Endothelial cell of umbilical vein (primary cell): ENCODE measurements at regions not wholly inside any gene's neighbourhood (a gene's known extent, or its start where the extent isn't known, plus 50 kb on each side); places are given as distances from the start of the nearest gene placed in this dataset.

Source experiments
- BruUV-seq: library from RNA; stranded (reverse); fragments of 400-500 nt; replicated peaks from 2 replicates; lab custom pipeline; 2021; lab: Mats Ljungman, UMichigan
- CTCF ChIA-PET: fragments of 300-600, 350-600 bp; sonication (Branson Sonifier 250); formaldehyde crosslinking; loops from one replicate; lab custom pipeline; 2021; ENCODE audit warnings: antibody characterized with exemption, inconsistent platforms; lab: Charles Lee
- POLR2A ChIA-PET: fragments of 300-600, 350-600 bp; sonication (Branson Sonifier 250); formaldehyde crosslinking; loops from one replicate; lab custom pipeline; 2021; ENCODE audit warnings: antibody characterized with exemption, inconsistent platforms; lab: Charles Lee
- DNase-seq: peaks from one replicate; pipeline ENCODE4 v3.0.0-alpha.2; 2011; ENCODE audit warnings: low read depth, low spot score
- FAIRE-seq: peaks from 2 replicates; lab custom pipeline; 2011; peaks lifted over from hg19 to GRCh38; lab: Jason Lieb, UNC
- H2AFZ ChIP-seq: 2 replicates; pipeline ENCODE4 v1.6.0; 2012; ENCODE audit warnings: low read depth, low read length, control low read depth, inconsistent platforms
- H3K27ac ChIP-seq: 2 replicates; pipeline ENCODE4 v1.5.1; 2011; ENCODE audit warnings: low read depth, mild to moderate bottlenecking, control low read depth, low read length, moderate library complexity; ENCODE audit not compliant: insufficient read depth
- H3K27me3 ChIP-seq, 2 experiments: 2 replicates each; pipeline versions ENCODE4 v1.6.0 to v1.6.1; 2011; ENCODE audit warnings: low read length in 2 of 2, mixed read lengths in 1 of 2; ENCODE audit not compliant: control insufficient read depth in 2 of 2, insufficient read depth in 2 of 2
- H3K36me3 ChIP-seq, 2 experiments: 2 replicates in 1 of 2; 3 replicates in 1 of 2; pipeline ENCODE4 v1.5.1; 2011; ENCODE audit warnings: low read length in 2 of 2, mild to moderate bottlenecking in 1 of 2, moderate library complexity in 1 of 2; ENCODE audit not compliant: control insufficient read depth in 2 of 2, insufficient read depth in 2 of 2; ENCODE audit errors: extremely low read depth in 1 of 2
- H3K4me1 ChIP-seq: 3 replicates; pipeline ENCODE4 v1.5.1; 2011; ENCODE audit warnings: mild to moderate bottlenecking, low read length; ENCODE audit not compliant: control insufficient read depth, insufficient read depth; ENCODE audit errors: extremely low read depth
- H3K4me2 ChIP-seq: 2 replicates; pipeline ENCODE4 v1.6.1; 2011; ENCODE audit warnings: low read length, control low read depth, mixed read lengths; ENCODE audit not compliant: insufficient read depth
- H3K4me3 ChIP-seq, 3 experiments: fragments of 200-600 bp in 1 of 3; sonication (generic), shearing (Covaris generic) in 1 of 3; replicated peaks in 1 of 3; 2 replicates each; pipeline ENCODE4 v1.5.1; 2011 to 2016; ENCODE audit warnings: control low read depth in 3 of 3, low read length in 3 of 3, mild to moderate bottlenecking in 2 of 3, inconsistent platforms in 1 of 3, low read depth in 1 of 3, moderate library complexity in 1 of 3; ENCODE audit not compliant: insufficient read depth in 1 of 3
- H3K79me2 ChIP-seq: 2 replicates; pipeline ENCODE4 v1.6.0; 2012; ENCODE audit warnings: low read length, inconsistent platforms; ENCODE audit not compliant: control insufficient read depth, insufficient read depth
- H3K9ac ChIP-seq: replicated peaks from 2 replicates; pipeline ENCODE3; 2011; ENCODE audit warnings: low read length, control low read depth; ENCODE audit not compliant: insufficient read depth; ENCODE audit errors: extremely low read depth
- H3K9me1 ChIP-seq: replicated peaks from 3 replicates; pipeline ENCODE4 v1.6.0; 2011; ENCODE audit warnings: mild to moderate bottlenecking, low read length; ENCODE audit not compliant: control insufficient read depth, insufficient read depth; ENCODE audit errors: extremely low read depth
- H3K9me3 ChIP-seq: replicated peaks from 2 replicates; pipeline ENCODE4 v1.5.1; 2012; ENCODE audit warnings: low read length, inconsistent platforms; ENCODE audit not compliant: control insufficient read depth, insufficient read depth
- H4K20me1 ChIP-seq: replicated peaks from 2 replicates; pipeline ENCODE3; 2011; ENCODE audit warnings: mild to moderate bottlenecking, low read length; ENCODE audit not compliant: control insufficient read depth, insufficient read depth; ENCODE audit errors: extremely low read depth
- GATA2 ChIP-seq: IDR thresholded peaks from 2 replicates; pipeline ENCODE4 v1.7.0; 2011; ENCODE audit warnings: low read depth, mild to moderate bottlenecking, moderate library complexity, mixed read lengths, low read length; ENCODE audit not compliant: insufficient read length, insufficient read depth
- MYC ChIP-seq: IDR thresholded peaks from one replicate; pipeline ENCODE4 v1.6.1; 2011; ENCODE audit warnings: mild to moderate bottlenecking, low read depth, low read length
- POLR2A ChIP-seq: IDR thresholded peaks from 2 replicates; pipeline ENCODE4 v1.6.1; 2012; ENCODE audit warnings: low read depth, mild to moderate bottlenecking, control low read depth, low read length
- dilution Hi-C: fragments of 300-500 bp; cut with MboI; formaldehyde crosslinking; loops from one replicate; pipeline ENCODE4 v1.15.0; 2019; ENCODE audit warnings: low sequenced_read_pairs; ENCODE audit not compliant: extremely low pct_ligation_motif_present
- intact Hi-C: fragments of 100-400 bp; cut with micrococcal nuclease; formaldehyde crosslinking; loops from one replicate; pipeline ENCODE4 v1.10.0; 2022
- TF ChIP-seq, protein P1 (sequence below): IDR thresholded peaks from 2 replicates; pipeline ENCODE4 v1.6.1; 2011; ENCODE audit not compliant: insufficient read depth, insufficient read length
- TF ChIP-seq, protein P2 (sequence below), 2 donors: IDR thresholded peaks; 1 replicate in 1 of 2; 2 replicates in 1 of 2; pipeline ENCODE4 v1.5.1; 2011; ENCODE audit warnings: low read length in 2 of 2, mild to moderate bottlenecking in 2 of 2, moderate library complexity in 2 of 2, control low read depth in 1 of 2, inconsistent platforms in 1 of 2, low read depth in 1 of 2; ENCODE audit not compliant: insufficient read depth in 1 of 2; ENCODE audit errors: extremely low read depth in 1 of 2

- TF ChIP-seq, protein P1, sequence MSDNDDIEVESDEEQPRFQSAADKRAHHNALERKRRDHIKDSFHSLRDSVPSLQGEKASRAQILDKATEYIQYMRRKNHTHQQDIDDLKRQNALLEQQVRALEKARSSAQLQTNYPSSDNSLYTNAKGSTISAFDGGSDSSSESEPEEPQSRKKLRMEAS = no peak
- TF ChIP-seq MYC (no peak), POLR2A (no peak)
- Histone ChIP-seq H3K36me3 (no peaks in the 10 kb centered on the region), H3K4me2 (peak overlapping the region; percentile 8), H3K9ac (peak overlapping the region; percentile 26), H3K4me3 (no peak overlapping the region), H4K20me1 (no peaks in the 10 kb centered on the region), H3K79me2 (no peaks in the 10 kb centered on the region), H2AFZ (peak overlapping the region; percentile 71), H3K27ac (peak overlapping the region; percentile 45), H3K27me3 (no peaks in the 10 kb centered on the region), H3K9me3 (no peaks in the 10 kb centered on the region), H3K4me1 (peaks cover 21% of the 10 kb centered on the region), H3K9me1 (no peaks in the 10 kb centered on the region)
- ChIA-PET POLR2A (no interaction called here), CTCF (no interaction called here)
- intact Hi-C loops = no loop called here
- no TSS peak for BruUV-seq
- dilution Hi-C loops = no loop called here
- peak; percentile 52 for FAIRE-seq
- DNase-seq = peak; percentile 65
Observed at GRCh38 chr13:59337070-59337469, 826.7 kb downstream of the DIAPH3 start.

DNA sequence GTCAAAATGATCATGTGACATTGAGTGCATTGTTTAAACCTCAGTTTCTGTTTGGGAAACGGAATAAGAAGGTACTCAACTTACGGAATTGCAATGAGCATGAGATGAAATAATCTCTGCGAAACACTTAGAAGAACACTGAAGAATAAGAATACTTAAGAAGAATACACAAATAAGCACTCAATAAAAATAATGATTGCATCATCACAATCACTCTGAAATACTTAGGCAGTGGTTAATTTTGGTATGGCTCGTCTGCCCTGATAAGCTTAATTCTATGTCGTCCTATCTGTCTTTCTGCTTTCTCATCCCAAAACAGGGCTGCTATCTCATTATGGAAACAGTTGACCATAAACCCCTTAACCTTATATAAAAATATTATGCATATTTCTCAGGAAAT lies 823.6 kb downstream of the DIAPH3 start:
- intact Hi-C loops = loop anchor here (5.0 kb wide), 2 partner anchors 192 to 337 kb away; no protein-coding TSS in a partner anchor
- no peaks in the 10 kb centered on the region for H3K9me1 ChIP-seq
- H3K4me3 ChIP-seq = no peak overlapping the region
- H3K27me3 ChIP-seq = no peaks in the 10 kb centered on the region
- POLR2A ChIA-PET = no interaction called here
- dilution Hi-C loops = no loop called here
- H3K36me3 ChIP-seq = no peaks in the 10 kb centered on the region
- CTCF ChIA-PET = no interaction called here
- no peak for FAIRE-seq
- H3K9ac ChIP-seq = no peak overlapping the region
- no peak overlapping the region for H3K27ac ChIP-seq
- no peaks in the 10 kb centered on the region for H4K20me1 ChIP-seq
- BruUV-seq = no TSS peak
- H3K4me2 ChIP-seq = no peak overlapping the region
- H3K9me3 ChIP-seq = no peaks in the 10 kb centered on the region
- H3K79me2 ChIP-seq = no peaks in the 10 kb centered on the region
- no peak for DNase-seq
- no peak overlapping the region for H2AFZ ChIP-seq
- peaks cover 19% of the 10 kb centered on the region for H3K4me1 ChIP-seq
- TF ChIP-seq, protein P2, sequence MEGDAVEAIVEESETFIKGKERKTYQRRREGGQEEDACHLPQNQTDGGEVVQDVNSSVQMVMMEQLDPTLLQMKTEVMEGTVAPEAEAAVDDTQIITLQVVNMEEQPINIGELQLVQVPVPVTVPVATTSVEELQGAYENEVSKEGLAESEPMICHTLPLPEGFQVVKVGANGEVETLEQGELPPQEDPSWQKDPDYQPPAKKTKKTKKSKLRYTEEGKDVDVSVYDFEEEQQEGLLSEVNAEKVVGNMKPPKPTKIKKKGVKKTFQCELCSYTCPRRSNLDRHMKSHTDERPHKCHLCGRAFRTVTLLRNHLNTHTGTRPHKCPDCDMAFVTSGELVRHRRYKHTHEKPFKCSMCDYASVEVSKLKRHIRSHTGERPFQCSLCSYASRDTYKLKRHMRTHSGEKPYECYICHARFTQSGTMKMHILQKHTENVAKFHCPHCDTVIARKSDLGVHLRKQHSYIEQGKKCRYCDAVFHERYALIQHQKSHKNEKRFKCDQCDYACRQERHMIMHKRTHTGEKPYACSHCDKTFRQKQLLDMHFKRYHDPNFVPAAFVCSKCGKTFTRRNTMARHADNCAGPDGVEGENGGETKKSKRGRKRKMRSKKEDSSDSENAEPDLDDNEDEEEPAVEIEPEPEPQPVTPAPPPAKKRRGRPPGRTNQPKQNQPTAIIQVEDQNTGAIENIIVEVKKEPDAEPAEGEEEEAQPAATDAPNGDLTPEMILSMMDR (IDR thresholded peaks at IDR 0.05; ENCODE audit: extremely low read depth in 1 of 2, insufficient read depth in 1 of 2, low read depth in 1 of 2, low read length in 2 of 2) = no peak
- TF ChIP-seq GATA2 = no peak
